Endodermal cell (in vitro differentiated cells): ENCODE measurements at regions not wholly inside any gene's neighbourhood (a gene's known extent, or its start where the extent isn't known, plus 50 kb on each side); places are given as distances from the start of the nearest gene placed in this dataset.

Experiments used
- DNase-seq: peaks from one replicate; pipeline ENCODE4 v3.0.0-alpha.2; 2017
- H3K27ac ChIP-seq: 2 replicates; pipeline ENCODE4 v1.5.1; 2013; ENCODE audit warnings: mild to moderate bottlenecking, low read depth, low read length, moderate library complexity
- H3K27me3 ChIP-seq: 2 replicates; pipeline ENCODE4 v1.6.1; 2013; ENCODE audit warnings: mild to moderate bottlenecking, low read length, moderate library complexity; ENCODE audit not compliant: insufficient read depth, control insufficient read depth, poor library complexity, severe bottlenecking
- H3K36me3 ChIP-seq: 2 replicates; pipeline ENCODE4 v1.7.0; 2013; ENCODE audit warnings: mild to moderate bottlenecking, low read length, moderate library complexity; ENCODE audit not compliant: control insufficient read depth, insufficient read depth
- H3K4me1 ChIP-seq: one replicate; pipeline ENCODE4 v1.7.0; 2013; ENCODE audit warnings: low read length; ENCODE audit not compliant: control insufficient read depth, insufficient read depth
- H3K4me3 ChIP-seq: 2 replicates; pipeline ENCODE4 v1.5.1; 2013; ENCODE audit warnings: mild to moderate bottlenecking, low read length, moderate library complexity
- H3K9ac ChIP-seq: 2 replicates; pipeline ENCODE4 v1.6.1; 2013; ENCODE audit warnings: mild to moderate bottlenecking, low read length, moderate library complexity; ENCODE audit not compliant: poor library complexity, severe bottlenecking; ENCODE audit errors: extremely low read depth
- H3K9me3 ChIP-seq: 2 replicates; pipeline ENCODE4 v1.6.1; 2013; ENCODE audit warnings: mild to moderate bottlenecking, low read length, moderate library complexity; ENCODE audit not compliant: control insufficient read depth
- H3K27ac Mint-ChIP-seq: 2 replicates; pipeline ENCODE4 v1.8.0; 2020; ENCODE audit warnings: mixed read lengths
- H3K27me3 Mint-ChIP-seq: 2 replicates; pipeline ENCODE4 v1.8.0; 2021; ENCODE audit warnings: mild to moderate bottlenecking, mixed read lengths; ENCODE audit not compliant: insufficient read depth
- H3K36me3 Mint-ChIP-seq: 2 replicates; pipeline ENCODE4 v1.8.0; 2020; ENCODE audit warnings: low read depth, mixed read lengths
- H3K4me1 Mint-ChIP-seq: 2 replicates; pipeline ENCODE4 v1.8.0; 2020; ENCODE audit warnings: mixed read lengths
- H3K4me3 Mint-ChIP-seq: 2 replicates; pipeline ENCODE4 v1.8.0; 2020; ENCODE audit warnings: mild to moderate bottlenecking, moderate library complexity, mixed read lengths
- H3K9me3 Mint-ChIP-seq: 2 replicates; pipeline ENCODE4 v1.8.0; 2020; ENCODE audit warnings: mild to moderate bottlenecking, mixed read lengths
- CTCF ChIP-seq: fragments of 200-600 bp; sonication (generic); conservative IDR thresholded peaks from 2 replicates; pipeline ENCODE4 v1.5.0; 2021; ENCODE audit warnings: antibody characterized with exemption, mild to moderate bottlenecking
- WGBS, 2 experiments: methylation state at CpG; one replicate each; pipeline versions ENCODE4 v1.1.5 to v1.1.7; 2013; ENCODE audit warnings: missing lambda C conversion rate in 2 of 2, mixed read lengths in 1 of 2; ENCODE audit not compliant: insufficient coverage in 1 of 2, insufficient read length in 1 of 2; 5-methylcytosine and 5-hydroxymethylcytosine counted together

GRCh38 chr17:69879576-69879975, 195.4 kb upstream of the KCNJ16 start:
- no peaks in the 10 kb centered on the region for H3K36me3 ChIP-seq
- no peak for TF ChIP-seq CTCF
- H3K27ac Mint-ChIP-seq, result no peak overlapping the region
- no peak for DNase-seq
- no peaks in the 10 kb centered on the region for H3K9me3 Mint-ChIP-seq
- H3K27me3 ChIP-seq, result no peaks in the 10 kb centered on the region
- WGBS, 2 experiments, result 100% methylated on average over 1 of the region's 1 CpG; no CpG with 5 or more reads in 1 of the 2 experiments
- no peak overlapping the region for H3K27ac ChIP-seq
- H3K36me3 Mint-ChIP-seq, result no peaks in the 10 kb centered on the region
- no peaks in the 10 kb centered on the region for H3K27me3 Mint-ChIP-seq
- no peak overlapping the region for H3K9ac ChIP-seq
- H3K9me3 ChIP-seq, result peaks cover 2% of the 10 kb centered on the region
- H3K4me3 Mint-ChIP-seq, result no peak overlapping the region
- no peak overlapping the region for H3K4me3 ChIP-seq
- H3K4me1 Mint-ChIP-seq, result no peaks in the 10 kb centered on the region
- H3K4me1 ChIP-seq, result no peaks in the 10 kb centered on the region

- no peaks in the 10 kb centered on the region for H3K36me3 Mint-ChIP-seq
- no peaks in the 10 kb centered on the region for H3K4me1 Mint-ChIP-seq
- 85% methylated on average over 4 of the region's 4 CpGs; no CpG with 5 or more reads in 1 of the 2 experiments for WGBS, 2 experiments
- H3K9me3 Mint-ChIP-seq, result no peaks in the 10 kb centered on the region
- H3K27me3 ChIP-seq, result no peaks in the 10 kb centered on the region
- no peaks in the 10 kb centered on the region for H3K27me3 Mint-ChIP-seq
- H3K4me3 ChIP-seq, result no peak overlapping the region
- H3K4me1 ChIP-seq, result no peaks in the 10 kb centered on the region
- no peak overlapping the region for H3K27ac ChIP-seq
- H3K27ac Mint-ChIP-seq, result no peak overlapping the region
- TF ChIP-seq CTCF, result no peak
- H3K9me3 ChIP-seq, result no peaks in the 10 kb centered on the region
- no peak for DNase-seq
- no peaks in the 10 kb centered on the region for H3K36me3 ChIP-seq
- H3K9ac ChIP-seq, result no peak overlapping the region
- H3K4me3 Mint-ChIP-seq, result no peak overlapping the region
These were observed 194.4 kb upstream of the KCNJ16 start for GRCh38 chr17:69880591-69881112.

- Mint-ChIP-seq H3K4me3 (no peak overlapping the region), H3K9me3 (no peaks in the 10 kb centered on the region), H3K4me1 (no peaks in the 10 kb centered on the region), H3K27me3 (no peaks in the 10 kb centered on the region), H3K27ac (no peak overlapping the region), H3K36me3 (no peaks in the 10 kb centered on the region)
- TF ChIP-seq CTCF, result no peak
- Histone ChIP-seq H3K36me3 (no peaks in the 10 kb centered on the region), H3K9ac (no peak overlapping the region), H3K27me3 (no peaks in the 10 kb centered on the region), H3K9me3 (no peaks in the 10 kb centered on the region), H3K4me3 (no peak overlapping the region), H3K27ac (no peak overlapping the region), H3K4me1 (no peaks in the 10 kb centered on the region)
- DNase-seq, result no peak
- WGBS, 2 experiments, result 91% methylated on average over 1 of the region's 2 CpGs; no CpG with 5 or more reads in 1 of the 2 experiments
These were observed 192.7 kb upstream of the KCNJ16 start for GRCh38 chr17:69882281-69882680.
